ENCODE measurements at regions not wholly inside any gene's neighbourhood (a gene's known extent, or its start where the extent isn't known, plus 50 kb on each side); places are given as distances from the start of the nearest gene placed in this dataset.

DNA sequence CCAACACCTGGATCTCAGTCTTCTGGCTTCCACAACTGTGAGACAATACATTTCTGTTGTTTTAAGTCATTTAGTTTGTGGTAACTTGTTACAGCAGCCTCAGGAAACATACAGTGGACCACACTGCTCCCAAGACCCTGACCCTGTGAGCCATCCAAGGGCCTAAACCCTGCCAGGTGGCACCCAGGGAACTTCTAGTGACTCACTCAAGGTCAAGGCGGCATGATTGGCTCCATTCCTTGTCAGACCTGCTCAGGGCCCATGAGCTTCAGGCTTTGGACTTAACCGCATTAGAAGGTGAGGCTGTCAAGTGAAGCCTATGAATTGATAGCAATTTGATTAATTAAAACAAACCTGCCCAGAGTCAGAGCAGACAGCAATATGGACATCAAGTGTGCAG lies 165.7 kb upstream of the MAMLD1 start:
- Histone ChIP-seq H3K4me3 (ENCODE audit: low read depth, low read length) (no peak overlapping the region), H3K27ac (ENCODE audit: low read depth, low read length) (no peak overlapping the region), H3K79me2 (ENCODE audit: control insufficient read depth, insufficient read depth, low read length, unreplicated experiment) (no peaks in the 10 kb centered on the region), H3K36me3 (ENCODE audit: insufficient read depth, low read length) (no peaks in the 10 kb centered on the region), H3K27me3 (ENCODE audit: insufficient read depth, low read length) (no peaks in the 10 kb centered on the region), H2AFZ (ENCODE audit: low read length, unreplicated experiment) (no peak overlapping the region), H3K4me1 (ENCODE audit: control insufficient read depth, insufficient read depth, low read length, unreplicated experiment) (peaks cover 36% of the 10 kb centered on the region)

GRCh38 chrX:150198776-150199175 lies 164.3 kb upstream of the MAMLD1 start:
- Histone ChIP-seq H3K4me1 (ENCODE audit: control insufficient read depth, insufficient read depth, low read length, unreplicated experiment) (peaks cover 45% of the 10 kb centered on the region), H3K79me2 (ENCODE audit: control insufficient read depth, insufficient read depth, low read length, unreplicated experiment) (no peaks in the 10 kb centered on the region), H3K4me3 (ENCODE audit: low read depth, low read length) (no peak overlapping the region), H3K36me3 (ENCODE audit: insufficient read depth, low read length) (no peaks in the 10 kb centered on the region), H3K27ac (ENCODE audit: low read depth, low read length) (no peak overlapping the region), H2AFZ (ENCODE audit: low read length, unreplicated experiment) (no peak overlapping the region), H3K27me3 (ENCODE audit: insufficient read depth, low read length) (no peaks in the 10 kb centered on the region)

GRCh38 chrX:150199181-150199580 lies 163.9 kb upstream of the MAMLD1 start:
- no peaks in the 10 kb centered on the region for H3K36me3 ChIP-seq (ENCODE audit: insufficient read depth, low read length)
- H3K79me2 ChIP-seq (ENCODE audit: control insufficient read depth, insufficient read depth, low read length, unreplicated experiment), result no peaks in the 10 kb centered on the region
- H3K4me1 ChIP-seq (ENCODE audit: control insufficient read depth, insufficient read depth, low read length, unreplicated experiment), result peaks cover 45% of the 10 kb centered on the region
- H3K27ac ChIP-seq (ENCODE audit: low read depth, low read length), result no peak overlapping the region
- H3K27me3 ChIP-seq (ENCODE audit: insufficient read depth, low read length), result no peaks in the 10 kb centered on the region
- no peak overlapping the region for H2AFZ ChIP-seq (ENCODE audit: low read length, unreplicated experiment)
- no peak overlapping the region for H3K4me3 ChIP-seq (ENCODE audit: low read depth, low read length)

GRCh38 chrX:150199803-150200202 lies 163.3 kb upstream of the MAMLD1 start:
- H3K36me3 ChIP-seq (ENCODE audit: insufficient read depth, low read length), result no peaks in the 10 kb centered on the region
- H3K4me1 ChIP-seq (ENCODE audit: control insufficient read depth, insufficient read depth, low read length, unreplicated experiment), result peaks cover 49% of the 10 kb centered on the region
- H3K4me3 ChIP-seq (ENCODE audit: low read depth, low read length), result no peak overlapping the region
- no peak overlapping the region for H2AFZ ChIP-seq (ENCODE audit: low read length, unreplicated experiment)
- peak overlapping the region; percentile 81; the same call in 1 of the 2 replicates for H3K27ac ChIP-seq (ENCODE audit: low read depth, low read length)
- H3K27me3 ChIP-seq (ENCODE audit: insufficient read depth, low read length), result no peaks in the 10 kb centered on the region
- H3K79me2 ChIP-seq (ENCODE audit: control insufficient read depth, insufficient read depth, low read length, unreplicated experiment), result no peaks in the 10 kb centered on the region

DNA sequence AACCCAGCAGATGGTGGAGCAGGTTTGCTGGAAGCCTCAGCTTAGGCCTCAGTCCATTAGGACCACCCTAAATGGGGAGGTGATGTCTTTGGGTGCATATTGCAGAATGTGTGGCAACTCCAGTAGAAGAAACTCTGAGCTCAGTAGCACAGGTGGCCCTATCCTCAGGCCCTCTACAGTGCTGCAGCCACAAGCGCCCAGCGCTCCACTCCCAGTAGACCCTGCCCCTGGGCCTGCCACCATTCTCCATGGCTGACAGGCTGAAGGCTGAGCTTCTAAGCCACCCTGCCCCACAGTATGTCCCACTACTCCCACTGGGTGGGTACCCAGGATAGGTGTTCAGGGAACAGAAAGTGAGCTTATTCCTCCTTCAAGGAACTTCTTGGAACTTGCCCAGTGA lies 162.8 kb upstream of the MAMLD1 start:
- H3K27ac ChIP-seq (ENCODE audit: low read depth, low read length), result peak overlapping the region; percentile 81
- no peaks in the 10 kb centered on the region for H3K79me2 ChIP-seq (ENCODE audit: control insufficient read depth, insufficient read depth, low read length, unreplicated experiment)
- peaks cover 52% of the 10 kb centered on the region for H3K4me1 ChIP-seq (ENCODE audit: control insufficient read depth, insufficient read depth, low read length, unreplicated experiment)
- no peak overlapping the region for H2AFZ ChIP-seq (ENCODE audit: low read length, unreplicated experiment)
- H3K36me3 ChIP-seq (ENCODE audit: insufficient read depth, low read length), result no peaks in the 10 kb centered on the region
- no peaks in the 10 kb centered on the region for H3K27me3 ChIP-seq (ENCODE audit: insufficient read depth, low read length)
- no peak overlapping the region for H3K4me3 ChIP-seq (ENCODE audit: low read depth, low read length)

GRCh38 chrX:150200820-150201287 lies 162.3 kb upstream of the MAMLD1 start:
- no peak overlapping the region for H3K4me3 ChIP-seq (ENCODE audit: low read depth, low read length)
- H3K27me3 ChIP-seq (ENCODE audit: insufficient read depth, low read length), result no peaks in the 10 kb centered on the region
- H3K4me1 ChIP-seq (ENCODE audit: control insufficient read depth, insufficient read depth, low read length, unreplicated experiment), result peaks cover 52% of the 10 kb centered on the region
- H3K27ac ChIP-seq (ENCODE audit: low read depth, low read length), result peak overlapping the region; percentile 87
- no peaks in the 10 kb centered on the region for H3K36me3 ChIP-seq (ENCODE audit: insufficient read depth, low read length)
- no peaks in the 10 kb centered on the region for H3K79me2 ChIP-seq (ENCODE audit: control insufficient read depth, insufficient read depth, low read length, unreplicated experiment)
- no peak overlapping the region for H2AFZ ChIP-seq (ENCODE audit: low read length, unreplicated experiment)

DNA sequence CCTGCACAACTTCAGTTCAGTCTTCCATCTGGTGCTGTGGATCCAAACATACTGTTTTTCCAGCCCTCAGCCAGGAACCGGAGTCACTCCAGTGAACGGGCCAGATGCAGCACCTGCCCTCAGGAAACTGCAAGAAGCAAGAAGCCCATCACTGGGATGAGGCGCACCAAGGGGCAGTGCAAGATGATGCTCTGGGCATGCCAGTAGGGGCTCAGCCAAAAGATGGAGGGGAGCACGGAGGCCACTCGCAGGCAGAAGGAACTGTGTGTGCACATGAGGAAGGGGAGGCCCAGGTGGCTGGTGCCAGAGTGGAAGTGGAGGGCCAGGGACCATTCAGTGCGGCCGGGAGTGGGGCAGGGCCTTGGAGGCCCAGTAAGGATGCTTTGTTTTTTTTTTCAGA lies 161.7 kb upstream of the MAMLD1 start:
- Histone ChIP-seq H3K4me3 (ENCODE audit: low read depth, low read length) (no peak overlapping the region), H3K4me1 (ENCODE audit: control insufficient read depth, insufficient read depth, low read length, unreplicated experiment) (peaks cover 52% of the 10 kb centered on the region), H3K79me2 (ENCODE audit: control insufficient read depth, insufficient read depth, low read length, unreplicated experiment) (no peaks in the 10 kb centered on the region), H3K27me3 (ENCODE audit: insufficient read depth, low read length) (no peaks in the 10 kb centered on the region), H2AFZ (ENCODE audit: low read length, unreplicated experiment) (no peak overlapping the region), H3K27ac (ENCODE audit: low read depth, low read length) (peak overlapping the region; percentile 87), H3K36me3 (ENCODE audit: insufficient read depth, low read length) (no peaks in the 10 kb centered on the region)

DNA sequence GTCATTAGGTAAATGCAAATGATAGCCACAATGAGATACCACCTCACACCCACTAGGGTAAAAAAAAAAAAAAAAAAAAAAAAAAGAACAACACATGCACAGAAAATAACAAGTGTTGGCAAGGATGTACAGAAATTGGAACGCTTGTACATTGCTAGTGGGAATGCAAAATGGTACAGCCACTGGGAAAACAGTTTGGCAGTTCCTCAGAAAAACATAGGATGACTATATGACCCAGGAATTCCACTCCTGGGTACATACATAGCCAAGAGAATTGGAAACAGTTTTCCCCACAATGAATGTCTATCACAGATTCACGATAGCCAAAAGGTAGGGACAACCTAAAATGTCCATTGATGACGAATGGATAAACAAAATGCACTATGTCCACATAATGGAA lies 161.3 kb upstream of the MAMLD1 start:
- Histone ChIP-seq H3K27ac (ENCODE audit: low read depth, low read length) (peak overlapping the region; percentile 87), H3K4me3 (ENCODE audit: low read depth, low read length) (no peak overlapping the region), H3K27me3 (ENCODE audit: insufficient read depth, low read length) (no peaks in the 10 kb centered on the region), H3K79me2 (ENCODE audit: control insufficient read depth, insufficient read depth, low read length, unreplicated experiment) (no peaks in the 10 kb centered on the region), H3K36me3 (ENCODE audit: insufficient read depth, low read length) (no peaks in the 10 kb centered on the region), H2AFZ (ENCODE audit: low read length, unreplicated experiment) (no peak overlapping the region), H3K4me1 (ENCODE audit: control insufficient read depth, insufficient read depth, low read length, unreplicated experiment) (peaks cover 52% of the 10 kb centered on the region)

DNA sequence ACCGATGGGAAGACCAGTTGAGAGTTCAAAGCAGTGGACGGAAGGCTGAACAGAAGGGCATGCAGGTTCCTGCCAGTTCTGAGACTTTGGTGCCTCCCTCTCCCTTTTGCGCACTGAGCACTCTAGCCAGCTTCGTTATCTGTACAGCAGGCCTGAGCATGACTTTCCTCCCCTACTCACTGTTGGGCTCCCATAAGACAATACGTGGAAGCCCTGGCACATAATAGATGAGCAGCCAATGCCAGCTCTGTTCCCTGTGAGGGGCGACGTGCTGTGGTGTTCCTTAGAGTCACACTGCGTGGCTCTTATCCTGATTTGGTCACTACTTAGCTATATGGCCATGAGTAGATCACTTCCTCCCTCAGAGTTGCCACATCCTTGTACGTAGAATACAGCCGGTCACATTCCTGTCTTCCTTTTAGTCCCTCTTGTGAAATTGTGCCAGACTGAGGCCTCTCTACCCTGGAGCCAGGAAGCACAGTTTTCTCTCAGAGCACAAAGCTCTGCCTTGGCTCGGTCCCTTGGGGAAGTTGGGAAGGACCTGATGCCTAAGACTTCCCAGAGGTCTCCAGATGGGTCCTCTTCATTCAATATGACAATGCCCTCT lies 160.4 kb upstream of the MAMLD1 start:
- Histone ChIP-seq H3K4me1 (ENCODE audit: control insufficient read depth, insufficient read depth, low read length, unreplicated experiment) (peaks cover 52% of the 10 kb centered on the region), H3K27ac (ENCODE audit: low read depth, low read length) (peak overlapping the region; percentile 87), H2AFZ (ENCODE audit: low read length, unreplicated experiment) (no peak overlapping the region), H3K79me2 (ENCODE audit: control insufficient read depth, insufficient read depth, low read length, unreplicated experiment) (no peaks in the 10 kb centered on the region), H3K4me3 (ENCODE audit: low read depth, low read length) (no peak overlapping the region), H3K36me3 (ENCODE audit: insufficient read depth, low read length) (no peaks in the 10 kb centered on the region), H3K27me3 (ENCODE audit: insufficient read depth, low read length) (no peaks in the 10 kb centered on the region)

DNA sequence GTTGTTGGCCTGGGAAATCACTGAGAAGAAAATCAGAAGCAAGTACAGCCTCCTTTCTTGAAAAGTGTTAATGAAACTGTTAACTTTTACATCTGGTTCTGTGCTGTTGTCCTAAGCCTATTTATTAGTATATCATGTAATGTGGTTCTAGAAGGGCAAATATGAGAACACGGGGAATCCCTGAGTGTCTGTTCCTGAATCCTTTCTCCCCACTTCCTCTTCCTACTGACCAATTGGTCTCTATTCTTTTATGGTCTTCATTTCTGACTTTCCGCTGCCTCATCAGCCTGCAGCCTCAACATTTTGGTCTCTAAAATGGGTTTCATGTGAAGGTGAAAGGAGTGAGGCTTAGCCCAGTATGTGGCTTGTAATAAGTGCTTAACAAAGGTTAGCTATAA lies 159.9 kb upstream of the MAMLD1 start:
- H3K27ac ChIP-seq (ENCODE audit: low read depth, low read length), result peak overlapping the region; percentile 87
- no peak overlapping the region for H2AFZ ChIP-seq (ENCODE audit: low read length, unreplicated experiment)
- H3K4me3 ChIP-seq (ENCODE audit: low read depth, low read length), result no peak overlapping the region
- no peaks in the 10 kb centered on the region for H3K79me2 ChIP-seq (ENCODE audit: control insufficient read depth, insufficient read depth, low read length, unreplicated experiment)
- H3K4me1 ChIP-seq (ENCODE audit: control insufficient read depth, insufficient read depth, low read length, unreplicated experiment), result peaks cover 52% of the 10 kb centered on the region
- no peaks in the 10 kb centered on the region for H3K27me3 ChIP-seq (ENCODE audit: insufficient read depth, low read length)
- no peaks in the 10 kb centered on the region for H3K36me3 ChIP-seq (ENCODE audit: insufficient read depth, low read length)

- Histone ChIP-seq H3K36me3 (ENCODE audit: insufficient read depth, low read length) (no peaks in the 10 kb centered on the region), H3K4me1 (ENCODE audit: control insufficient read depth, insufficient read depth, low read length, unreplicated experiment) (peaks cover 36% of the 10 kb centered on the region), H3K27ac (ENCODE audit: low read depth, low read length) (peak overlapping the region; percentile 77), H2AFZ (ENCODE audit: low read length, unreplicated experiment) (no peak overlapping the region), H3K27me3 (ENCODE audit: insufficient read depth, low read length) (no peaks in the 10 kb centered on the region), H3K79me2 (ENCODE audit: control insufficient read depth, insufficient read depth, low read length, unreplicated experiment) (no peaks in the 10 kb centered on the region), H3K4me3 (ENCODE audit: low read depth, low read length) (no peak overlapping the region)
Measured at GRCh38 chrX:150205011-150205410, 158.1 kb upstream of the MAMLD1 start.
